K562 (cell line): ENCODE measurements at regions not wholly inside any gene's neighbourhood (a gene's known extent, or its start where the extent isn't known, plus 50 kb on each side); places are given as distances from the start of the nearest gene placed in this dataset.

ENCODE experiments used
- ATAC-seq: fragments of 200-7000 bp; cut with Tn5 transposase; 3 replicates; pipeline ENCODE4 v1.9.1; 2020; ENCODE audit warnings: moderate library complexity
- BruUV-seq: library from RNA; stranded (reverse); fragments of 400-500 nt; replicated peaks from 2 replicates; lab custom pipeline; 2021; lab: Mats Ljungman, UMichigan
- CTCF ChIA-PET: fragments of 300-600 bp; formaldehyde crosslinking; extraction: SDS; loops from one replicate; lab custom pipeline; 2021; ENCODE audit warnings: low intra/inter-chr PET ratio; lab: Yijun Ruan, JAX
- POLR2A ChIA-PET: fragments of 300-600, 350-650 bp; sonication (Branson Sonifier 250); formaldehyde crosslinking; extraction: SDS; loops from one replicate; lab custom pipeline; 2021; ENCODE audit warnings: antibody characterized with exemption, inconsistent platforms; lab: Yijun Ruan, JAX
- DNase-seq, 4 experiments: peaks; one replicate each; pipeline versions ENCODE4 v3.0.0 to v3.0.0-alpha.2; 2011 to 2018; ENCODE audit warnings: low spot score in 3 of 4, mixed read lengths in 3 of 4; ENCODE audit errors: extremely low read depth in 1 of 4
- FAIRE-seq: peaks from 2 replicates; lab custom pipeline; 2011; peaks lifted over from hg19 to GRCh38; lab: Jason Lieb, UNC
- H2AFZ ChIP-seq: 2 replicates; pipeline ENCODE4 v1.6.0; 2011; ENCODE audit warnings: low read depth, low read length, control low read depth, inconsistent platforms
- H3K27ac ChIP-seq: fragments of 200-600 bp; 3 replicates; pipeline ENCODE4 v1.8.0; 2011; ENCODE audit warnings: low read depth, mild to moderate bottlenecking, control low read depth, inconsistent platforms, low read length, moderate library complexity, mixed read lengths; ENCODE audit errors: extremely low read depth
- H3K27me3 ChIP-seq, 2 experiments: fragments of 300-600 bp in 1 of 2; 2 replicates in 1 of 2; 3 replicates in 1 of 2; pipeline versions ENCODE4 v1.6.0 to v1.8.0; 2011; ENCODE audit warnings: inconsistent platforms in 2 of 2, low read length in 2 of 2, mild to moderate bottlenecking in 1 of 2, mixed read lengths in 1 of 2, moderate library complexity in 1 of 2; ENCODE audit not compliant: control insufficient read depth in 2 of 2, insufficient read depth in 2 of 2
- H3K36me3 ChIP-seq: fragments of 300-600 bp; 3 replicates; pipeline ENCODE4 v1.8.0; 2011; ENCODE audit warnings: mild to moderate bottlenecking, low read length, inconsistent platforms; ENCODE audit not compliant: control insufficient read depth, insufficient read depth
- H3K4me1 ChIP-seq, 2 experiments: fragments of 200-600 bp in 1 of 2; replicated peaks in 1 of 2; 2 replicates in 1 of 2; 3 replicates in 1 of 2; pipeline versions ENCODE4 v1.5.1 to v1.8.0; 2011; ENCODE audit warnings: inconsistent platforms in 2 of 2, low read length in 2 of 2, mild to moderate bottlenecking in 1 of 2, mixed read lengths in 1 of 2, moderate library complexity in 1 of 2; ENCODE audit not compliant: control insufficient read depth in 2 of 2, insufficient read depth in 2 of 2
- H3K4me2 ChIP-seq: 2 replicates; pipeline ENCODE4 v1.6.1; 2011; ENCODE audit warnings: low read length, control low read depth, inconsistent platforms, mixed read lengths; ENCODE audit not compliant: insufficient read depth
- H3K4me3 ChIP-seq: fragments of 200-600 bp; sonication (generic), shearing (Covaris generic); 2 replicates; pipeline ENCODE4 v1.5.1; 2016; ENCODE audit warnings: control low read depth, inconsistent platforms
- H3K79me2 ChIP-seq: fragments of 200-600 bp; 3 replicates; pipeline ENCODE4 v1.8.0; 2011; ENCODE audit warnings: low read length, inconsistent platforms; ENCODE audit not compliant: control insufficient read depth, insufficient read depth
- H3K9ac ChIP-seq, 2 experiments: 2 replicates each; pipeline versions ENCODE4 v1.6.0 to v1.6.1; 2011; ENCODE audit warnings: low read depth in 2 of 2, low read length in 2 of 2, control low read depth in 1 of 2, inconsistent platforms in 1 of 2, mild to moderate bottlenecking in 1 of 2, mixed read lengths in 1 of 2; ENCODE audit not compliant: insufficient read depth in 1 of 2
- H3K9me1 ChIP-seq: one replicate; pipeline ENCODE4 v1.6.0; 2011; ENCODE audit warnings: inconsistent platforms, mild to moderate bottlenecking, low read length, moderate library complexity; ENCODE audit not compliant: control insufficient read depth, insufficient read depth
- H3K9me3 ChIP-seq: replicated peaks from 2 replicates; pipeline ENCODE4 v1.5.1; 2011; ENCODE audit warnings: low read depth, low read length, inconsistent platforms; ENCODE audit not compliant: control insufficient read depth, insufficient read depth
- H4K20me1 ChIP-seq: replicated peaks from 2 replicates; pipeline ENCODE4 v1.6.1; 2011; ENCODE audit warnings: low read length, inconsistent platforms, mixed read lengths; ENCODE audit not compliant: control insufficient read depth, insufficient read depth
- HDAC1 ChIP-seq, 2 experiments: fragments of 450-650 bp; IDR thresholded peaks; 2 replicates each; pipeline ENCODE4 v1.6.1; 2016 to 2017; ENCODE audit warnings: inconsistent platforms in 1 of 2, mild to moderate bottlenecking in 1 of 2, moderate library complexity in 1 of 2
- KLF10 ChIP-seq: fragments of 250-450 bp; sonication (Bioruptor Pico); IDR thresholded peaks from 2 replicates; pipeline ENCODE4 v1.6.1; 2021; ENCODE audit warnings: matching md5 sums
- PHB ChIP-seq: fragments of 250-450 bp; sonication (Bioruptor Pico); IDR thresholded peaks from 2 replicates; pipeline ENCODE4 v1.5.0; 2021
- RBM25 ChIP-seq: fragments of 200-400 bp; formaldehyde crosslinking; IDR thresholded peaks from 2 replicates; pipeline ENCODE4 v1.6.1; 2018; ENCODE audit warnings: low read length, low read depth, moderate library complexity; ENCODE audit not compliant: severe bottlenecking
- ZMIZ1 ChIP-seq, 2 experiments: fragments of 150-350 bp in 1 of 2; IDR thresholded peaks; 2 replicates each; pipeline ENCODE4 v1.6.1; 2012 to 2016; ENCODE audit warnings: low read depth in 2 of 2, low read length in 2 of 2, mild to moderate bottlenecking in 1 of 2, moderate library complexity in 1 of 2
- WGBS: fragments of 100-300 bp; shearing (Covaris generic); methylation state at CpG from one replicate; pipeline ENCODE4 v1.1.6; 2016; ENCODE audit warnings: low coverage, mixed read lengths; ENCODE audit not compliant: insufficient coverage; ENCODE audit errors: missing lambda C conversion rate; 5-methylcytosine and 5-hydroxymethylcytosine counted together
- in situ Hi-C: fragments of 300-500 bp; cut with MboI; formaldehyde crosslinking; loops from 4 replicates; pipeline ENCODE4 v1.15.0; 2018; ENCODE audit warnings: inconsistent platforms, mixed read lengths
- intact Hi-C: fragments of 100-400 bp; cut with micrococcal nuclease; formaldehyde crosslinking; loops from 2 replicates; pipeline ENCODE4 v1.14.2; 2022
- TF ChIP-seq, protein P1 (sequence below): fragments of 450-650 bp; IDR thresholded peaks from 2 replicates; pipeline ENCODE4 v1.7.1; 2018; ENCODE audit warnings: mild to moderate bottlenecking, low read depth; ENCODE audit not compliant: partially characterized antibody
- TF ChIP-seq, protein P2 (sequence below): fragments of 450-650 bp; formaldehyde crosslinking; IDR thresholded peaks from 2 replicates; pipeline ENCODE4 v1.4.0; 2020; ENCODE audit warnings: mild to moderate bottlenecking
- TF ChIP-seq, protein P3 (sequence below): fragments of 250-450 bp; sonication (Bioruptor Pico); IDR thresholded peaks from 2 replicates; pipeline ENCODE4 v1.9.0; 2021; ENCODE audit warnings: mild to moderate bottlenecking
- TF ChIP-seq, protein P4 (sequence below): fragments of 250-450 bp; sonication (Bioruptor Pico); IDR thresholded peaks from 2 replicates; pipeline ENCODE4 v1.8.0; 2021; ENCODE audit warnings: moderate library complexity, mild to moderate bottlenecking, inconsistent platforms

- TF ChIP-seq, protein P1, sequence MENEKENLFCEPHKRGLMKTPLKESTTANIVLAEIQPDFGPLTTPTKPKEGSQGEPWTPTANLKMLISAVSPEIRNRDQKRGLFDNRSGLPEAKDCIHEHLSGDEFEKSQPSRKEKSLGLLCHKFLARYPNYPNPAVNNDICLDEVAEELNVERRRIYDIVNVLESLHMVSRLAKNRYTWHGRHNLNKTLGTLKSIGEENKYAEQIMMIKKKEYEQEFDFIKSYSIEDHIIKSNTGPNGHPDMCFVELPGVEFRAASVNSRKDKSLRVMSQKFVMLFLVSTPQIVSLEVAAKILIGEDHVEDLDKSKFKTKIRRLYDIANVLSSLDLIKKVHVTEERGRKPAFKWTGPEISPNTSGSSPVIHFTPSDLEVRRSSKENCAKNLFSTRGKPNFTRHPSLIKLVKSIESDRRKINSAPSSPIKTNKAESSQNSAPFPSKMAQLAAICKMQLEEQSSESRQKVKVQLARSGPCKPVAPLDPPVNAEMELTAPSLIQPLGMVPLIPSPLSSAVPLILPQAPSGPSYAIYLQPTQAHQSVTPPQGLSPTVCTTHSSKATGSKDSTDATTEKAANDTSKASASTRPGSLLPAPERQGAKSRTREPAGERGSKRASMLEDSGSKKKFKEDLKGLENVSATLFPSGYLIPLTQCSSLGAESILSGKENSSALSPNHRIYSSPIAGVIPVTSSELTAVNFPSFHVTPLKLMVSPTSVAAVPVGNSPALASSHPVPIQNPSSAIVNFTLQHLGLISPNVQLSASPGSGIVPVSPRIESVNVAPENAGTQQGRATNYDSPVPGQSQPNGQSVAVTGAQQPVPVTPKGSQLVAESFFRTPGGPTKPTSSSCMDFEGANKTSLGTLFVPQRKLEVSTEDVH: no peak
- TF ChIP-seq, protein P2, sequence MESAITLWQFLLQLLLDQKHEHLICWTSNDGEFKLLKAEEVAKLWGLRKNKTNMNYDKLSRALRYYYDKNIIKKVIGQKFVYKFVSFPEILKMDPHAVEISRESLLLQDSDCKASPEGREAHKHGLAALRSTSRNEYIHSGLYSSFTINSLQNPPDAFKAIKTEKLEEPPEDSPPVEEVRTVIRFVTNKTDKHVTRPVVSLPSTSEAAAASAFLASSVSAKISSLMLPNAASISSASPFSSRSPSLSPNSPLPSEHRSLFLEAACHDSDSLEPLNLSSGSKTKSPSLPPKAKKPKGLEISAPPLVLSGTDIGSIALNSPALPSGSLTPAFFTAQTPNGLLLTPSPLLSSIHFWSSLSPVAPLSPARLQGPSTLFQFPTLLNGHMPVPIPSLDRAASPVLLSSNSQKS: no peak
- TF ChIP-seq PHB (CRISPR knock-in tag): no peak
- TF ChIP-seq HDAC1 (IDR thresholded peaks at IDR 0.05): no peak
Observed at GRCh38 chr5:158430166-158430797, 571.3 kb upstream of the CLINT1 start (continued).

DNA sequence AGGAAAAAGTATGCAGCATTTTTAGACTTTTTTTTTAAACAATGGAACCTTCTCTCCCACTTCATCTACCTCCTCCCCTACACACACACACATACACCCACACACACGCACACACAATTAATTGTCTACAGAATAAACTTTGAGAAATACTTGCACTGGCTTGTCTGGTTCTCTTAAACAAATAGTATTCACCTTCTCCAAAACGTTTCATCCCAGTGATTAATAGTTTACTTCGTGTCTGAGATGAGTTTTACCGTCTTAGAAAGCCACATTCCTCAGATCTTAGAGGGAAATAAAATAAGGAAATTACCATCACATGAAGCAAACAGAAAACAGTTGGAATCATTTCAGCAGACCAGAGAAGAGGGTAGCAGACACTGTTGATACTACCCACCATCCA is 570.6 kb upstream of the CLINT1 start:
- no peak overlapping the region for H3K9ac ChIP-seq
- POLR2A ChIA-PET: interaction anchor here (0.6 kb wide), 1 partner anchor 28 kb away, joined by 3 read pairs; no protein-coding TSS in a partner anchor
- intact Hi-C loops (no loop called here), in situ Hi-C loops (no loop called here)
- H3K36me3 ChIP-seq: no peaks in the 10 kb centered on the region
- H3K79me2 ChIP-seq: no peaks in the 10 kb centered on the region
- no peak overlapping the region for H3K27ac ChIP-seq
- H3K9me3 ChIP-seq: no peaks in the 10 kb centered on the region
- WGBS: 0% methylated on average over 4 of the region's 4 CpGs
- DNase-seq (no peak), ATAC-seq (no peak), FAIRE-seq (no peak)
- H3K4me2 ChIP-seq: no peak overlapping the region
- no peak overlapping the region for H3K4me3 ChIP-seq
- no peaks in the 10 kb centered on the region for H3K4me1 ChIP-seq
- no peaks in the 10 kb centered on the region for H3K9me1 ChIP-seq
- CTCF ChIA-PET: no interaction called here
- H2AFZ ChIP-seq: no peak overlapping the region
- no peaks in the 10 kb centered on the region for H4K20me1 ChIP-seq
- BruUV-seq: no TSS peak
- H3K27me3 ChIP-seq: no peaks in the 10 kb centered on the region
- TF ChIP-seq, protein P3, sequence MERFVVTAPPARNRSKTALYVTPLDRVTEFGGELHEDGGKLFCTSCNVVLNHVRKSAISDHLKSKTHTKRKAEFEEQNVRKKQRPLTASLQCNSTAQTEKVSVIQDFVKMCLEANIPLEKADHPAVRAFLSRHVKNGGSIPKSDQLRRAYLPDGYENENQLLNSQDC (CRISPR knock-in tag): no peak
- TF ChIP-seq RBM25: no peak
- TF ChIP-seq ZMIZ1 (IDR thresholded peaks at IDR 0.05; ENCODE audit: low read depth in 2 of 2, low read length in 2 of 2): no peak
- TF ChIP-seq, protein P4, sequence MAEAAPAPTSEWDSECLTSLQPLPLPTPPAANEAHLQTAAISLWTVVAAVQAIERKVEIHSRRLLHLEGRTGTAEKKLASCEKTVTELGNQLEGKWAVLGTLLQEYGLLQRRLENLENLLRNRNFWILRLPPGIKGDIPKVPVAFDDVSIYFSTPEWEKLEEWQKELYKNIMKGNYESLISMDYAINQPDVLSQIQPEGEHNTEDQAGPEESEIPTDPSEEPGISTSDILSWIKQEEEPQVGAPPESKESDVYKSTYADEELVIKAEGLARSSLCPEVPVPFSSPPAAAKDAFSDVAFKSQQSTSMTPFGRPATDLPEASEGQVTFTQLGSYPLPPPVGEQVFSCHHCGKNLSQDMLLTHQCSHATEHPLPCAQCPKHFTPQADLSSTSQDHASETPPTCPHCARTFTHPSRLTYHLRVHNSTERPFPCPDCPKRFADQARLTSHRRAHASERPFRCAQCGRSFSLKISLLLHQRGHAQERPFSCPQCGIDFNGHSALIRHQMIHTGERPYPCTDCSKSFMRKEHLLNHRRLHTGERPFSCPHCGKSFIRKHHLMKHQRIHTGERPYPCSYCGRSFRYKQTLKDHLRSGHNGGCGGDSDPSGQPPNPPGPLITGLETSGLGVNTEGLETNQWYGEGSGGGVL (CRISPR knock-in tag): no peak
- TF ChIP-seq KLF10 (CRISPR knock-in tag): no peak
